ENCODE measurements at regions not wholly inside any gene's neighbourhood (a gene's known extent, or its start where the extent isn't known, plus 50 kb on each side); places are given as distances from the start of the nearest gene placed in this dataset.

DNA sequence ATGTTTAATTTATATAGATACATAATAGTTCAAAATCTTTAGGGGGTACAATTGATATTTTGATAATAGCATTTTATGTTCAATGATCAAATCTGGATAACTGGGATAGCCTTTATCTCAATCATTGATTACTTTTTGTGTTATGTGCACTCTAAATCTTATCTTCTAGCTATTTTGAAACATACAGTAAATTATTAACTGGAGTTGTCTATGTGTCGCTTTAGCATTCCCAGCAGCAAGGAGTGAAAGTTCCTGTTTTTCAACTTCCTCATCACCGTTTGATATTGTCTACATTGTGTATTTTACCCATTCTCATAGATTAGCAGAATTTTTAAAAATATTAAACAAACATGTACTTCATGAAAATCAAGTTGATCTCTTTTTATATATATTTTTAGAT is 1207.4 kb downstream of the TMEM121 start:
- TF ChIP-seq, protein P1, sequence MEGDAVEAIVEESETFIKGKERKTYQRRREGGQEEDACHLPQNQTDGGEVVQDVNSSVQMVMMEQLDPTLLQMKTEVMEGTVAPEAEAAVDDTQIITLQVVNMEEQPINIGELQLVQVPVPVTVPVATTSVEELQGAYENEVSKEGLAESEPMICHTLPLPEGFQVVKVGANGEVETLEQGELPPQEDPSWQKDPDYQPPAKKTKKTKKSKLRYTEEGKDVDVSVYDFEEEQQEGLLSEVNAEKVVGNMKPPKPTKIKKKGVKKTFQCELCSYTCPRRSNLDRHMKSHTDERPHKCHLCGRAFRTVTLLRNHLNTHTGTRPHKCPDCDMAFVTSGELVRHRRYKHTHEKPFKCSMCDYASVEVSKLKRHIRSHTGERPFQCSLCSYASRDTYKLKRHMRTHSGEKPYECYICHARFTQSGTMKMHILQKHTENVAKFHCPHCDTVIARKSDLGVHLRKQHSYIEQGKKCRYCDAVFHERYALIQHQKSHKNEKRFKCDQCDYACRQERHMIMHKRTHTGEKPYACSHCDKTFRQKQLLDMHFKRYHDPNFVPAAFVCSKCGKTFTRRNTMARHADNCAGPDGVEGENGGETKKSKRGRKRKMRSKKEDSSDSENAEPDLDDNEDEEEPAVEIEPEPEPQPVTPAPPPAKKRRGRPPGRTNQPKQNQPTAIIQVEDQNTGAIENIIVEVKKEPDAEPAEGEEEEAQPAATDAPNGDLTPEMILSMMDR (conservative IDR thresholded peaks at IDR 0.05; ENCODE audit: low read depth, low read length) = no peak
- TF ChIP-seq EZH2 (IDR thresholded peaks at IDR 0.05; ENCODE audit: borderline replicate concordance, low read depth, low read length, poor library complexity, severe bottlenecking) = no peak
